H54 (cell line): ENCODE measurements at regions not wholly inside any gene's neighbourhood (a gene's known extent, or its start where the extent isn't known, plus 50 kb on each side); places are given as distances from the start of the nearest gene placed in this dataset.

Experiments used
- DNase-seq: peaks from one replicate; pipeline ENCODE4 v3.0.0; 2011; ENCODE audit warnings: low spot score, mixed read lengths; ENCODE audit not compliant: insufficient read length
- FAIRE-seq: peaks from 3 replicates; lab custom pipeline; 2011; peaks lifted over from hg19 to GRCh38; lab: Jason Lieb, UNC
- POLR2A ChIP-seq: IDR thresholded peaks from 2 replicates; pipeline ENCODE4 v1.6.1; 2011; ENCODE audit warnings: low read depth, mild to moderate bottlenecking, low read length

DNA sequence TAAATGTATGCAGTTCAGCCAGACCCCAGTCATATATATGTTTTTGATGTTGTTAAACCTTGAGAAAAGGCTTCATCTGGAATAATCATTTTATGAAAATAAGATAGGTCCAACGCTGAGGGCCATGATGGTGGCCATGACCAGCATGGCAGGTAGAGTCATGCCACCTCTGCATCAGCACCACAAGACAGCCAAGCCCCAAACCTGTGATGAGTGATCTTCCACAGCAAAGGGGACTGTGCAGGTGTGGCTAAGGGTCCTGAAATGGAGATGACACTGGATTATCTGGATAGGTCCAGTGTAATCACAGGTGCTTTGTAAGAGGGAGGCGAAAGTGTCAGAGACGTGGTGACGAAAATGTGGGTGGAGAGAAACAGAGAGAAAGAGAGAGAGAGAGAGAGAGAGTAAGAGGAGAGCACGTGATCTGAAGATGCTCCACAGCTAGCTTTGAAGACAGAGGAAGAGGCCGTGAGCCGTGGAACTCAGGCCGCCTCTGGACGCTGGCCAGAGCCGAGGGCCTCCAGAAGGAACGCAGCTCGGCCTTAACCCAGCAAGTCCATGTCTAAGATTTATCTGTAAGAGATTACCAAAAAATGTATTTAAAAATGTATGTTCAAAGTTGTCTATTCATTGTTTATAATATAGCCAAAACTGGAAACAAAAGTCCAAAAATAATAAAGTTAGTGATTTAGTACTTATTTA is 304.4 kb upstream of the SHH start:
- no peak for TF ChIP-seq POLR2A
- FAIRE-seq (no peak), DNase-seq (no peak)

DNA sequence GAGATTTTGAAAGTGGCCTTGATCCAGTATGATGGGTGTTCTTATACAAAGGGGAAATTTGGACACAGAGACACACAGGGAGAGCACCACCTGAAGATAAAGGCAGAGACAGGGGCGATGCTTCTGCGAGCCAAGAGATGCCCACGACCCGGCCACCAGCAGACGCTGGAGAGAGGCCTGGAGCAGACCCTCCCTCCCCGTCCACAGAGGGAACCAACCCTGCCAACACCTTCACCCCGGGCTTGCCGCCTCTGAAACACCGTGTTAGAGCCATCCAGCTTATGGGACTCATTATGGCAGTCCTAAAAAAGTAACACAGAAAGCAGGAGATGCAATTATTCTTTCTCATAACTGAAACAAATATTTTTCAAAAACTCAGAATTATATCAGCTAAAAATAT is 303.3 kb upstream of the SHH start:
- no peak for FAIRE-seq
- DNase-seq, result no peak
- TF ChIP-seq POLR2A, result no peak

DNA sequence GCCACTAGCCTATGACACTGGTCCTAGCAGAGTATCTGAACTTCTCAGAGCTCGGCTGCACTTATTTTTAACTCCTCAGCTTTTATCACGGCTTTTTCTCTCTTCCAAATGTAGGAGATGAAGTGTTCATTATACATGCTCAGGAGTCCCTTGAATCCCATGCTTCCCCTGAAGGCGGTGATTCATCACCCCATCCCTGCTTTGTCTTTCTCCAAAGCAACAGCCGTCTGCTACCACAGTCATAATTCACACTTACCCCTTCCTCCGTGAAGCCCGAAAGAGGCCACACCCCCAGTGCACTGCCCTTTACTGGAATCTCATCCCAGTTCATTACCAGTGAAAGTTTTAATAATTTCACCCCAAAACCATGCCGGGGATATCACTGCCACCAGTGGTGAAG is 301.5 kb upstream of the SHH start:
- DNase-seq, result no peak
- FAIRE-seq, result no peak
- no peak for TF ChIP-seq POLR2A

DNA sequence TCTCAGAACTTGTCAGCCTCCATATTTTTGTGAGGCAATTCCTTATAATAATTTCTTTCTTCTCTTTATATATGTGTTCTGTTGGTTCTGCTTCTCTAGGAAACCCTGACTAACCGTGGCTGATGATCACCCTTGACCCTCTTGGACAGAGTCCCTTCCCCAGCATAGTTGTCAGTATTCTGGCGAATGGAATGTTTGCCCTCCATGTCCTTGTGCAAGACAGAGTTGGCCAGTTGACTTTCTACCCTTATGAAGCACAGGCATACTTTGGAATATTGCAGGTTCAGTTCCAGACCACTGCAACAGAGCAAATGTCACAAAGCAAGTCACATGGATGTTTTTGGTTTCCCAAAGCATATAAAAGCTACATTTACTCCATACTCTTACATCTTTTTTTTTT is 297.7 kb upstream of the SHH start:
- no peak for FAIRE-seq
- no peak for DNase-seq
- TF ChIP-seq POLR2A, result no peak

DNA sequence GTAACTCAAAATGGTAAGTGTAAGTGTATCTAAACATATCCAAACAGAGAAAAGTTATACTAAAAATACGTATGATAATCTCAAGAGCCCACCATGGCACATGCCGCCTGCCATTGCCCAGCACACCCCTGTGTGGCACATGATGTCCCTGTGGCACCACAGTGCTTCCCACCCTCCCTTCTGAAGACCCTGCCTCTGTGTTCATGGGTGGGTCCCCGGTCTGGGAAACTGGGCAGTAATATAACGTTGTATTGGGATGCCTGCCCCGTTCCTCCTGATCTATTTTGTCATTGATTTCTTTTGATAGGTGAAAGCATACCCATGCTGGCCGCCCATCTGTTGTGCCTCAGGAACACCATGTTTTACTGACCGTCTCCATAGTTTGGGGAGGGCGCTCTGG is 296.8 kb upstream of the SHH start:
- TF ChIP-seq POLR2A, result no peak
- no peak for FAIRE-seq
- DNase-seq, result no peak

DNA sequence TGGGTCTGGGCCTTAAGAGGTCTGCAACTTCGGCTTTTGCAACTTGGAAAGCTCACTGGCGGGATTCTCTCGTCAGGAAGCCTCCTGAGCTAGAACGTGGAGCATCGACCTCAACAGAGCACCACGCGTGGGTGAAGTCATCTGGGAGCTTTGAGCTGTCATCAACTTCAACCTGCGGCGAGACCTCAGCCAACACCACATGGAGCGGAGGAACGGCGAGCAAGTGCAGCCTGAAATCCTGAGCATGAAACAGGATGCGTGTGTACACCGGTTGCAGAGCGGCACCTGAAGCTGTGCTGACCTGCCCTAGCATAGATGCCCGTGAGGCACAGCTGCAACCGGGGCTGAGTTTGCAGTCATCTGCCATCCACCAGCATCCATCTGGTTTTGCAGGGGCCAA is 295.7 kb upstream of the SHH start:
- FAIRE-seq, result no peak
- DNase-seq, result no peak
- TF ChIP-seq POLR2A, result no peak

DNA sequence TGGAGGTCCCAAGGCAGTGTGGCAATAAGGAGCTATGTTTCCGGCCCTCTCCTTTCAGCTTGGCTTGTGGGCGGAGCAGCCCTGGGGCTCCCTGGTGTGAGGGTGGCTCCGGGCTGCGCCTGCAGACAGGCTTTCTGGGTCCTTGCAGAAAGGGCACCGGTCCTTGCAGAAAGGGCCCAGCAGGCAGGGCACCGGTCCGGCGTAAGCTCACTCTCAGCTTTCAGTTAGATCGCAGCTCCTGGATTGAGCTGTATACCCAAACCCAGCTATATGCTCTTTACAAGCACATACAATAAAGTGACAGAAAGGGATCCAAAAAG is 293.8 kb upstream of the SHH start:
- FAIRE-seq (no peak), DNase-seq (no peak)
- no peak for TF ChIP-seq POLR2A

DNA sequence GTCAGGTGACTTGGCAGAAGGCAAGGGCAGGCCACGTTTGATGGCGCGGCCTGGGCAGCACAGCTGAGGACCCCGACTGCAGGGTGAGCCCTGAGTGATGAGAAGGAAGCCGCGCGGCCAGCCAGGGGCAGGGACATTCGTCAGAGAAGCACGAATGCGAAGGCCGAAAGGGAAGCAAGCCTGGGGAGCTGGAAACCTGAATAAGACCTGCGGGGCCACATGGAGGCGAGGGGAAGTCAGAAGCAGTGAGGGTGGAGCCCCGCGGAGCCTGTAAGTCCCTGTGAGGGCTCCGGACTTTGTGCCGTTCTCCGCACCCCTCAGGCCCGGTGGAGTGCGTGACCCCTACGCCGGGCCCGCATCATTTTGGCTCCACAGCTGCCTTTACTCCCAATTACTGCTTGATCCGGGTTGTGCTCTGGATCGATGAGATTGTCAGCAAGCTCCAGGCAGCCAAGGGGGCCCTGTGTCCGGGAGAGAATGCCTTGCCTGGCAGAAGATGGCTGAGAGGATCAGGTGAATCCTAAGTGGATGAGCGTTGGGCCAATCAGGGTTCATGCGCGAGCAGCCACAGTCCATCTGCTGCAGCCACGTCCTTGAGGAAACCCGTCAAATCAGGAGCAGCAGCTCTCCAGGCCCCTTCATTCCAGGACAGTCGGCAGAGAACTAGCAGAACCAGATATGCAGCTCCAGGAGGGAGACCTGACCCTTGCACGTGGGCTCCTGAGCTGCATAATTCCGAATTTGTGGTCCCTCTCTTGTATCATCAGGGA is 293.3 kb upstream of the SHH start:
- no peak for TF ChIP-seq POLR2A
- DNase-seq (no peak), FAIRE-seq (no peak)

DNA sequence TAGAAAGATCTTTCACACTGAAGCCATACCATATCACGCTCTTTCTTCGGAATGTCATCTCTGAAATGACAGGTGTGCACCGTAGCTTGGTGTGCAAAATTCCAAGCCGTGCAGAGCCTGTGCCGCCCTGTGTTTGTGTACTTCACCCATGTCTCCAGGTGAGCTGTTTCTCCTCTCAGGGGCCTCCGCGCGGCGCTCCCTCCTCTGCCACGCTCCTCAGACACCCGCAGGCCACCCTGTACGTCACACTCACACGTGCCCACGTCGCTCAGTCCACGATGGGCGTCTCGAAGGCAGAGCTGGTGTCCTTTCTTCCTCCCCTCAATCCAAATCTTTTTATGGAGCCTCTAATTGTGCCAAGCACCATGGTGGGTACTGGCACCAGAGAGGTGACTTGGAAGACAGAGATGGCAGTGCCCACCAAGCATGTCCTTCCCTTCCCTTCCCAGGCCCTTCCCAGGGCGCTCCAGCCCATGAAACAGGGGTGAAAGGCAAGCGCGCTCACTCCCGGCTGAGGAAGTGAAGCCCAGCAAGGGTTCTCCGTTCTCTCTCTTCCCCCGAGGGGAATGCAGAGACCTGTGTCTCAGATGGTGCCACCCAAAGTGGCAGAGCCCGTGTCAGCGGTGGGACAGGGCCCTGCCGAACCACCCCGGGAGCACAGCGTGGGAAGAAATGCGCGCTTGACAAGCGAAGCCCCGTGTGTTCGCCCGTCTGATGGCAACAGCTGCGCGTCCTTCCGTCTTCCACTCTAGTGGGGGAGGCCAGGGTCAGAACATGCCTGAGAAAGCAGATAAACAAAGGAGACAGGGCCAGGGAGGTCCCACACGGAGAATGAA is 292.5 kb upstream of the SHH start:
- TF ChIP-seq POLR2A, result no peak
- FAIRE-seq, result no peak

DNA sequence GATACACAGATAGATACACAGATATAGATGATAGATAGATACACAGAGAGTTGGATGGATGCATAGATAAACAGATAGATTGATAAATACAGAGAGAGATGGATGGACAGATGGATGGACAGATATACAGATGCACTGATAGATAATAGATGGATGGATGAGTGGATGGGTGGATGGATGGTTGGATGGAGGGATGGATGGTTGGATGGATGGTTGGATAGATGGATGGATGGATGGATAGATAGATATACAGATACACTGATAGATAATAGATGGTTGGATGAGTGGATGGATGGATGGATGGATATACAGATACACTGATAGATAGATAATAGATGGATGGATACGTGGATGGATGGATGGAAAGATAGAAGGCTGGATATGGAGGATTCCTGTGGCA is 290.0 kb upstream of the SHH start:
- FAIRE-seq (no peak), DNase-seq (no peak)
- no peak for TF ChIP-seq POLR2A

More for the DNA sequence above, 292.5 kb upstream of the SHH start:
- no peak for DNase-seq

DNA sequence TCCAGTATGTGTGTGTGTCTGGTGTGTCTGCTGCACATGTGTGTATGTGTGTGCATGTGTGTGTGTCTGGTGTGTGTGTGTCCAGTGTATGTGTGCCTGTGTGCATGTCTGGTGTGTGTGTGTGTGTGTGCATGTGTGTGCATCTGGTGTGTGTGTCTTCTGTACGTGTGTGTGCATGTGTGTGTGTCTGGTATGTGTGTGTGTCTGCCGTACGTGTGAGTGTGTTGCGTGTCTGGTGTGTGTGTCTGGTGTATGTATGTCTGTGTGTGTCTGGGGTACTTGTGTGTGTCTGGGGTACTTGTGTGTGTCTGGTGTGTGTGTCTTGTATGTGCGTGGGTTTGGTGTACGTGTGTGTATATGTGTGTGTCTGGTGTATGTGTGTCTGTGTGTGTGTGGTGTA is 289.1 kb upstream of the SHH start:
- no peak for FAIRE-seq
- TF ChIP-seq POLR2A, result no peak

DNA sequence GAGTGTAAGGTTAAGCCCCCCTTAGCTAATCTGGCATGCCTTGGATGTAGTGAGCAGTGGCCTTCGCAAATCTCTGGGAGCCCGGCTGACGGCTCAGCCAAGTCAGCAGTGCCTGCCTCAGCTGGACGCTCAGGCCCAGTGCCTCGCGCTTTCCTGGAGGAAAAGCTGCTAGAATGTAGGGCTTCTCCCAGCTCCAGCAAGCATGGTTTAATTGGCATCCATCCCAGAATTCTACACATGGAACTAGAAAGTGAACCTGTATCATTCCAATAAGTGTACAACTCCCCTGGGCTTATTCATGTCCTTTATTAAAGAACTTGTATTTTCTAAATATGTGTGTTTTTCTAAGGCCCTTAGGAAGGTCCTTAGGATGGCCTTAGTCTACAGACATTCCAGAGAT is 287.8 kb upstream of the SHH start:
- no peak for TF ChIP-seq POLR2A
- DNase-seq (no peak), FAIRE-seq (no peak)

More for the DNA sequence above, 289.1 kb upstream of the SHH start:
- no peak for DNase-seq

DNA sequence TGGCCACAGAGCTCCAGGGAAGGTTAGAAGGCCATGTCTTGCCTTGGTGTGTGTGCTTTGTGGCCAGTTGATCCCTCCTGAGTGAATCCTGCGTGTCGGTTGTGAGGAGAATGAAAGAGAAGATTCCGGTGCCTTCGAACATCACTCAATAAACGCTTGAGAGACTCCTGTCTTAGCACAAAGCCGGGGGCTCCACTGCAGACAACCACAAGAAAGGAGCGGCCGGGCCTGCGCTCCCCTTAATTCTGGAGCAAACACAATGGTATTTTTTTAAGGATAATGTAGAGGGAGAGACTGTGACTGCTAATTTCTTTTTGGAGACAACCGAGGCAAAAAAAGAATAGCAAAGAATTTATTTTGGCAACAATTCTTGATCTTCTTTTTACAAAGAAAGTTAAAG is 286.8 kb upstream of the SHH start:
- no peak for TF ChIP-seq POLR2A
- DNase-seq, result no peak
- FAIRE-seq, result no peak

DNA sequence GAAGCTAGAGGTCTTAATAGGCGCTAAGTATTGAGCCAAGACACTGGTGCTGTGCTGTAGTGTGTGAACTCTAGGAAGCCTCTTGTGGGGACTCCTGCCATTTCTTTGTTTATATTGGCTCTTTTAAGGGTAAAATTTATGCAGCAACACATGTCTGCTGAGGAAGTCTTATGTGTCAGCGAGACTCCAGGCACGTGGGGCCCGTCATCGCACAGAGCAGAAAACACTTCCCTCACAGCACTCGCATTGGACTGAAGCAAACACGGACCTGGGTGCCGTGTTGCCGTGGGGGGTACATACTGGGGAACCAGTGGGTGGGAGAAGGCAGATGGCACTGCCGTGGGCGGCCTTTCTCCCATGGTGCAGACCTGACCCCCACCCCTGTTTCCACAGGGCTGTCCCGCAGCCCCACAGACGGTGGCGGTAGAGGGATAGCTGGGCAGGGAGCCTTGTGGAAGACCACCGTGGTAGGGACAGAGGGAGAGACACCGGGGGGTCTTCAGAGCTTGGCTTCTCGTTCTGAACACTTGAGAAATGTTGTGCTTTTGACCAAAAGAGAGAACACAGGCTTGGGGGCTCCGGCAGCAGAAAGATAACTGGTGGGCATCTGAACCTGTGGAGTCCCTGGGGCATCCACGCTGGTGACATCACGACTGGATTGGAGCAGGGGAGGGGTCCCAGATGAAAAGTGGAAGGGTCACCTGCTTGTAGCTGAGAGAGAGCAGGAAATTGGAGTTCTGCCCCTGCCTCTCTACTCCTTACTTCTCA is 284.7 kb upstream of the SHH start:
- FAIRE-seq (no peak), DNase-seq (no peak)
- no peak for TF ChIP-seq POLR2A
